ENCODE measurements at regions not wholly inside any gene's neighbourhood (a gene's known extent, or its start where the extent isn't known, plus 50 kb on each side); places are given as distances from the start of the nearest gene placed in this dataset.

GRCh38 chr16:72264771-72265170, 92.8 kb upstream of the PMFBP1 start:
- TF ChIP-seq CTCF (conservative IDR thresholded peaks at IDR 0.05 in 1 of 2, IDR thresholded peaks at IDR 0.05 in 1 of 2; ENCODE audit: low read depth in 1 of 2, low read length in 2 of 2) = no peak
- no peak for TF ChIP-seq EZH2 (IDR thresholded peaks at IDR 0.05; ENCODE audit: low read length, missing control alignments)

Measured in fibroblast of lung (primary cell).